Small intestine (tissue), 7 donors: ENCODE measurements at regions not wholly inside any gene's neighbourhood (a gene's known extent, or its start where the extent isn't known, plus 50 kb on each side); places are given as distances from the start of the nearest gene placed in this dataset.
A peak's percentile ranks its signal among the peaks of the same experiment; 100 is the strongest.

Source experiments
- DNase-seq, 2 donors: peaks; one replicate each; pipeline versions ENCODE4 v3.0.0 to v3.0.0-alpha.2; 2013
- FAIRE-seq: peaks from 2 replicates; lab custom pipeline; 2012; peaks lifted over from hg19 to GRCh38; lab: Jason Lieb, UNC
- H3K27ac ChIP-seq, 3 donors: one replicate each; pipeline ENCODE4 v1.5.1; 2013; ENCODE audit warnings: low read length in 2 of 3, mild to moderate bottlenecking in 2 of 3, control low read depth in 1 of 3, inconsistent platforms in 1 of 3, low read depth in 1 of 3, moderate library complexity in 1 of 3
- H3K27me3 ChIP-seq, 3 donors: one replicate each; pipeline ENCODE4 v1.6.1; 2013; ENCODE audit warnings: low read length in 3 of 3, inconsistent platforms in 1 of 3; ENCODE audit not compliant: control insufficient read depth in 3 of 3, insufficient read depth in 3 of 3
- H3K36me3 ChIP-seq, 3 donors: one replicate each; pipeline ENCODE4 v1.6.1; 2013; ENCODE audit warnings: low read length in 3 of 3, inconsistent platforms in 1 of 3, low read depth in 1 of 3, mild to moderate bottlenecking in 1 of 3, moderate library complexity in 1 of 3; ENCODE audit not compliant: control insufficient read depth in 3 of 3, insufficient read depth in 2 of 3
- H3K4me1 ChIP-seq, 3 donors: one replicate each; pipeline ENCODE4 v1.6.1; 2013; ENCODE audit warnings: low read length in 2 of 3, inconsistent platforms in 1 of 3, low read depth in 1 of 3, mild to moderate bottlenecking in 1 of 3, moderate library complexity in 1 of 3; ENCODE audit not compliant: control insufficient read depth in 3 of 3, insufficient read depth in 2 of 3
- H3K4me3 ChIP-seq, 3 donors: one replicate each; pipeline ENCODE4 v1.5.1; 2013; ENCODE audit warnings: low read length in 3 of 3, control low read depth in 1 of 3, inconsistent platforms in 1 of 3, low read depth in 1 of 3, mild to moderate bottlenecking in 1 of 3, moderate library complexity in 1 of 3
- H3K9me3 ChIP-seq, 2 donors: one replicate each; pipeline ENCODE4 v1.6.1; 2013; ENCODE audit warnings: low read depth in 1 of 2, low read length in 1 of 2; ENCODE audit not compliant: control insufficient read depth in 2 of 2, insufficient read depth in 1 of 2
- WGBS, 3 donors: extraction: QIAGEN DNeasy Blood & Tissue Kit; methylation state at CpG; one replicate each; pipeline ENCODE4 v1.1.7; 2013; 5-methylcytosine and 5-hydroxymethylcytosine counted together
- donor health status: healthy with polysubstance abuse.
- donor health status: control.
- donor health status: control.
- donor health status: Bipolar disorder and iron deficiency.
- donor health status: healthy.

DNA sequence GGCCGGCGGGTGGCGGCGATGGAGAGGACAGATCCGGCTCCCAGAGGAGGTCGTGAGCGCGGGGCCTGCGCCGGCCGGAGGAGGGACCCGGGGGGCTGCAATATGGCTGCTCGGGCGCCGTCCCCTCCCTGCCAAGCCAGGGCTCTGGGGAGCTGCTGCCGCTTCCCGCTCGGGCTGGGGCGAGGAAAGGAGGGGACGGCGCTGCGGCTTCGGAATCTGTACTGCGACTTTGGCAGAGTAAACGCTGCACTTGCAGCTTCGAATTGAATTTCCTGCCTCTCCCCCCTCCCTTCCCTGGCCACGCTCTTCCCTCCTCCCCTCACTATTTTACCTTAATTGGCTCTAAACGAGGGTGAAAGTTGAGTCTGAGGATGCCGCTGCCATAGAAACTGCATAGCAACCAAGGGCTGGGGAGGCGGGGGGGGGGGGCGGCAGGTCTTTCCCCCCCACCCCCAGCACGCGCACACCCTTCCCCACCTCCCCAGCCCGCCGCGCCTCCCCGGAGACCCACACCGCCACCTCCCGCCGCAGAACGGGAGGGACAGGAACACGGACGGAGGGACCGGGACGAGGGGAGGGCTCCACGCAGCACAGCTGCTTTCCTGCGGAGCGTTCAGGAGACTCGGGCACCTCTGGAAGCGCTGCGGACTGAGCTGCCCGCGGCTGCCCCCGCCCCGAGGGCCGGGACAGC, 93.9 kb downstream of the RNASET2 start:
- peaks cover 0 to 30% (median 2%) of the 10 kb centered on the region in 3 donors for H3K27me3 ChIP-seq
- no peak overlapping the region for H3K27ac ChIP-seq
- no peaks in the 10 kb centered on the region for H3K9me3 ChIP-seq
- peaks cover 0 to 13% (median 0%) of the 10 kb centered on the region in 3 donors for H3K4me1 ChIP-seq
- H3K36me3 ChIP-seq, result no peaks in the 10 kb centered on the region
- H3K4me3 ChIP-seq, result peak overlapping the region; percentile 12 to 43 (median 41)
- WGBS, 3 donors, result 0 to 2% (median 1%) methylated on average over 31 to 56 of the region's 56 CpGs
- FAIRE-seq, result no peak
- peak in 1 of 2 donors; percentile 54 for DNase-seq

DNA sequence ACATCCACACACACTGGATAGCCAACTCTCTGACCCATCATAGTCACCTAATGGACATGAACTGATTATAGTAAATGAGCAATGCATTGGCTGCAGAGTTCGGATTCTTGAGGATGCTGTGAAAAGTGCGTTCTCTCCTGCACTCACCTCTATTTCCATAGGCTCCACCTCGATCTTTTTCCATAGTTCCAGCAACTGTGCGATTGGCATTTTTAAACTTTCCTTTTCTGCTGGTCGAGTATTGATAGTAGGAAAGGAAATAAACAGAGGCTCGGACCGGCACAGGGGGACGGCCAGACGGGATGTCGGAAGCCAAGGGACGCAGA, 94.4 kb downstream of the RNASET2 start:
- Histone ChIP-seq H3K27ac (no peak overlapping the region), H3K27me3 (peaks cover 0 to 30% (median 2%) of the 10 kb centered on the region in 3 donors), H3K36me3 (no peaks in the 10 kb centered on the region), H3K4me3 (peak overlapping the region; percentile 12 to 43 (median 41)), H3K9me3 (no peaks in the 10 kb centered on the region), H3K4me1 (peaks cover 0 to 13% (median 0%) of the 10 kb centered on the region in 3 donors)
- DNase-seq, result no peak
- FAIRE-seq, result no peak
- 2 to 5% (median 2%) methylated on average over 11 of the region's 11 CpGs for WGBS, 3 donors

DNA sequence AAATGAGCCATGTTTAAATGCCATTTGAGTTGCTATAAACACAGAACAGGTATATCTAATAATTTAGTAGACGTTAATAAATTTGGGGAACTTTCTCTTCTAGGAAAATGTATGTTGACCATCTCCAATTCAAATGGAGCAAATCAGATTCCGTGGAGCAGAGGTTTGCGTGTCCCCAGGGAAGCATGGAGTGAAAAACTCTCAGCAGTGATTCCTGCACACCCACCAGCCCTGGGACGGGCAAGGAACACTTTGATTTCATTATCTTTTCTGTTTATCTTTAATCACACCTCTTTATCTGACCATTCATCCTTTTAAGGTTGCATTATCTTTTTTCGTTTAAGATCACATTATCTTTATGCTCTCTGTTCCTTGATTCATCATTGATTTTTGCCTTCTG, 95.0 kb downstream of the RNASET2 start:
- FAIRE-seq (no peak), DNase-seq (no peak)
- Histone ChIP-seq H3K36me3 (no peaks in the 10 kb centered on the region), H3K4me3 (no peak overlapping the region), H3K27me3 (peaks cover 0 to 30% (median 2%) of the 10 kb centered on the region in 3 donors), H3K27ac (no peak overlapping the region), H3K9me3 (no peaks in the 10 kb centered on the region), H3K4me1 (peaks cover 0 to 13% (median 0%) of the 10 kb centered on the region in 3 donors)
- 54 to 67% (median 57%) methylated on average over 5 of the region's 5 CpGs for WGBS, 3 donors

DNA sequence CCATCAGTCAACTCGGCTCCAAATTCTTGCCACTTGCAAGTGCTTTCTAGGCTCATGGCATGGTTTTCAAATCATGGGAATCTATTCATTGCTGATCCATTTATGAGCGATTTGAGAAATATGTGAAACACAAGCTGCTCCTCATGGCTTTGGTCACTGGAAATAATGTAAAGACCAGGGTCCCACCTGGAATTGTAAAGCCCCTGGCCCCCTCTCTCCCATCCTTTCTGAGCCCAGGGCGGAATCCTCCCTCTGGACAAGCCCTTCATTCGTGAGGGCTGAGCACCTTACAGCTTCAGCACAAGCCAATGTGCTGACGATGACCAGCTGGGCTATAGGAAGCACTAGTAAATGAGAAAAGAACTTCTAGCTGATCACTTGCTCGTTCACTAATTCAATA, 96.0 kb downstream of the RNASET2 start:
- Histone ChIP-seq H3K27ac (no peak overlapping the region), H3K4me3 (no peak overlapping the region), H3K27me3 (peaks cover 0 to 30% (median 2%) of the 10 kb centered on the region in 3 donors), H3K9me3 (no peaks in the 10 kb centered on the region), H3K36me3 (no peaks in the 10 kb centered on the region), H3K4me1 (peaks cover 0 to 13% (median 0%) of the 10 kb centered on the region in 3 donors)
- no peak for DNase-seq
- no peak for FAIRE-seq
- WGBS, 3 donors, result 60 to 83% (median 67%) methylated on average over 6 of the region's 6 CpGs

DNA sequence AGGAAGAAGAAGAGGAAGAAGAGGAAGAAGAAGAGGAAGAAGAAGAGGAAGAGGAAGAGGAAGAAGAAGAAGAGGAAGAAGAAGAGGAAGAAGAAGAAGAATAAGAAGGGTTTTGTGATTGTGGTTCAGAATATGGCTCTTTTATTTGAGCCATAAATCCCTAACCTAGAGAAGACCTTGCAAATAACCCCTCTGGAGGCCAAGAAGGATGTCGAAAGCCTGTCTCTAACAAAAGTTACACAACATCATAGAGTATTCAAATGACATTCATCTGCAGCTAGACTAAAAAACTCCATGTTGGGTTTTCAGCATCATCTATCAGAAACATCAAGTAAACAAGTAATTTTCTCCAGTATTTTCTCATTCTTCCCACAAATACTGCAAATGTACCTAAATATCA, 100.9 kb downstream of the RNASET2 start:
- DNase-seq (no peak), FAIRE-seq (no peak)
- Histone ChIP-seq H3K9me3 (no peaks in the 10 kb centered on the region), H3K4me1 (no peaks in the 10 kb centered on the region), H3K4me3 (no peak overlapping the region), H3K27me3 (peaks cover 0 to 7% (median 0%) of the 10 kb centered on the region in 3 donors), H3K36me3 (no peaks in the 10 kb centered on the region), H3K27ac (no peak overlapping the region)
- 82 to 95% (median 94%) methylated on average over 1 of the region's 1 CpG for WGBS, 3 donors

DNA sequence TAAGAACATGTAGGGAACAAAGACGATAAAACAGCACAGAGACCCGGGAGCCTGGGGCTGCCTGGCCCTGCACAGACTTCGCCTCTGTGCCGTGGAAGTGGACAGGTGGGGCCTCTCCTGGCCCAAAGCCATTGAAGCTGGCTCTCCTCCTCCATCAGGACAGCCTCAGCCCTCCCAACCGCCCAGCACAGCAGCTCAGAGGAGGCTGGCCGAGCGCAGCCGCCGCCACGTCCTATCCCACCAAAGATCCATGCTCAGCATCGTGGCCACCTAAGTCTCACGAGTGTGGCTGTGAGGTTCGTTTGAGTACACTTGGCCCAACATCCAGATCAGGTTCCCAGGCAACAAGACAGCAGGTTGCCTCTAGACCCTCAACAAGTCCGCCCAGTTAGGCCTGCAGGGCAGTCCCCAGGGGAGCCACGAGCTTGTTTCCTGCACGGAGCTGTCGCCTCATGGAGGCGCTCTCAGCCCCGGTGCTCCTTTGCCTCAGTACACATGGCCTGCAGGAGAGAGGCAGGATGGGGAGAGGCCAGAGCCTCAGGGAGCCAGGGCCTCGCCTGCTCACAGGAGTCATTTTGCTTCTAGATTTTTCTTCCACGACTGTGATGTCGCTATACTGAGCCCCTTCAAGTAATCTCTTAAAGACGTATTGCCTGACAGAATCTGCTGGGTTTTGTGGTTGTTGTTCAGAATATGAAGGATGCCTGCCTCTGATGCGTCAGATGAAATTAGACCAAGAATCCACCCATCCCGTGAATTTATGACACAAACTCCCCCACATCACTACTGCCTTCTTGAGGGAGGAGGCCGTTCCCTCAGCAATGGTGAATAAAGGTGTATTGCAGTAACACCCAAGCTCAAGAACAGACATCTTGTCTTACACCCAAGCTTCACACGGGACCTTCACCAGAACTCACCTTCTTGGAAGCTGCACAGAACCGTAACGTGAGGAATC, 102.7 kb downstream of the RNASET2 start:
- Histone ChIP-seq H3K4me3 (no peak overlapping the region), H3K36me3 (no peaks in the 10 kb centered on the region), H3K9me3 (no peaks in the 10 kb centered on the region), H3K4me1 (no peaks in the 10 kb centered on the region), H3K27me3 (peaks cover 0 to 3% (median 0%) of the 10 kb centered on the region in 3 donors), H3K27ac (no peak overlapping the region)
- DNase-seq (no peak), FAIRE-seq (no peak)
- WGBS, 3 donors, result 88 to 93% (median 88%) methylated on average over 29 of the region's 29 CpGs

DNA sequence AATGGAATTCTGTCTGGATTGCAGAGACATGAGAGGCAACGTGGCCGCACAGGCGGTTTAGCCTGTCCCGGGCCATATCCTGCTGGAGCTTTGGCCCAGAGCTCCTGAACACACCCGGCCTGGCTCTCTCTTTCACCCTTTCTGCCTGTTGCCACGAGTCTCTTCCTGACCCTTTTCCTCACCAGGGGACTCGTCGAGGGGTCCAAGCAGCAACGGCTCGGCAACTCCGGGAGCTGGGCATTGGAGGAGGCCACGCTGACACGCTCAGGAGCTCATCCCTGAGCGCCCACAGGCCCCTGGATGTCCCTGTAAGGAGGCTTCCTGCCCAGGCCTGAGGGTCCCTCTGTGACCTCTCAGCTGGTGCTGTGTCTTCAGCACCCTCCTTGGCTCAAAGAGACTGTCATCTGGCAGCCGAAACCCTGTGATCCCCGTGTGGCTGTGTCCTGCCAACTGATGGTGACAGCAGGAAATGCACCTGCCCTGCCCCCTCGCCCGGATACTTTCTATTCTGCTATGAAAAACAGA, 103.8 kb downstream of the RNASET2 start:
- no peak for FAIRE-seq
- no peak overlapping the region for H3K4me3 ChIP-seq
- H3K27me3 ChIP-seq, result peaks cover 0 to 1% (median 0%) of the 10 kb centered on the region in 3 donors
- H3K9me3 ChIP-seq, result no peaks in the 10 kb centered on the region
- H3K36me3 ChIP-seq, result no peaks in the 10 kb centered on the region
- 73 to 79% (median 78%) methylated on average over 18 of the region's 18 CpGs for WGBS, 3 donors
- H3K27ac ChIP-seq, result no peak overlapping the region
- no peaks in the 10 kb centered on the region for H3K4me1 ChIP-seq
- no peak for DNase-seq

DNA sequence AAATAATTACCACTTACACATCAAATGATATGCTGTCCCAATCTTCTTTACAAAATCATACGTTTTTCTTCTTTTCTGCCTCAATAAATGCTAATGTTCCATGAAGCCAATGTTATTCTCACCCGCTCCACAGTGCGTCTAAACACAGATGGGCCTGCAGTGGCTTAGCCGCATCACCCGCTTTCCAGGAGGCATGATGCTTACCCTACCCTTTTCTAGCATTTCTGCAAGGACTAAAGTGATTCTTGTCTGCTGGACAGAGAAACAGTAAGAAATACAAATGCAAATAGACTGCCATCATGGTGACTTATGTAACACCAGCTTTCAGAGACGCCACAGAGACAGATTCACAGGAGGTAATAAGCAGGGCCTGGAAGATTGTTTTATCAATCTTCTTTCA, 104.4 kb downstream of the RNASET2 start:
- no peak overlapping the region for H3K27ac ChIP-seq
- H3K4me1 ChIP-seq, result no peaks in the 10 kb centered on the region
- no peaks in the 10 kb centered on the region for H3K36me3 ChIP-seq
- no peak for DNase-seq
- no peak for FAIRE-seq
- H3K9me3 ChIP-seq, result no peaks in the 10 kb centered on the region
- no peaks in the 10 kb centered on the region for H3K27me3 ChIP-seq
- no peak overlapping the region for H3K4me3 ChIP-seq
- 88 to 91% (median 90%) methylated on average over 6 of the region's 6 CpGs for WGBS, 3 donors
